Neutrophil (primary cell): ENCODE measurements at regions not wholly inside any gene's neighbourhood (a gene's known extent, or its start where the extent isn't known, plus 50 kb on each side); places are given as distances from the start of the nearest gene placed in this dataset.
"Not testable (repeated sequence)": the region's sequence is repeated elsewhere in the genome, so short reads cannot be mapped to it uniquely, and the experiment has no call there.

Source experiments
- H3K27ac ChIP-seq: fragments of 200-600 bp; sonication (generic); 2 replicates; pipeline ENCODE4 v1.5.1; 2016; ENCODE audit warnings: mild to moderate bottlenecking, moderate library complexity
- H3K27me3 ChIP-seq: fragments of 200-600 bp; sonication (generic); 2 replicates; pipeline ENCODE4 v1.6.0; 2016; ENCODE audit warnings: mild to moderate bottlenecking
- H3K36me3 ChIP-seq: fragments of 200-600 bp; sonication (generic); 2 replicates; pipeline ENCODE4 v1.5.1; 2017
- H3K4me1 ChIP-seq, 2 experiments: fragments of 200-600 bp in 1 of 2; sonication (generic) in 1 of 2; 1 replicate in 1 of 2; 2 replicates in 1 of 2; pipeline versions ENCODE4 v1.5.1 to v1.6.1; 2013 to 2016; ENCODE audit warnings: low read depth in 1 of 2, low read length in 1 of 2, mild to moderate bottlenecking in 1 of 2, moderate library complexity in 1 of 2; ENCODE audit not compliant: control insufficient read depth in 1 of 2, insufficient read depth in 1 of 2
- H3K4me3 ChIP-seq, 2 experiments: fragments of 200-600 bp in 1 of 2; sonication (generic) in 1 of 2; 1 replicate in 1 of 2; 2 replicates in 1 of 2; pipeline ENCODE4 v1.5.1; 2013 to 2016; ENCODE audit warnings: low read depth in 1 of 2, low read length in 1 of 2, mild to moderate bottlenecking in 1 of 2, moderate library complexity in 1 of 2
- H3K9me3 ChIP-seq: fragments of 200-600 bp; sonication (generic); 2 replicates; pipeline ENCODE4 v1.5.1; 2016
- TF ChIP-seq, protein P1 (sequence below): fragments of 200-600 bp; sonication (generic); IDR thresholded peaks from 2 replicates; pipeline ENCODE4 v1.5.1; 2016; ENCODE audit warnings: antibody characterized with exemption

DNA sequence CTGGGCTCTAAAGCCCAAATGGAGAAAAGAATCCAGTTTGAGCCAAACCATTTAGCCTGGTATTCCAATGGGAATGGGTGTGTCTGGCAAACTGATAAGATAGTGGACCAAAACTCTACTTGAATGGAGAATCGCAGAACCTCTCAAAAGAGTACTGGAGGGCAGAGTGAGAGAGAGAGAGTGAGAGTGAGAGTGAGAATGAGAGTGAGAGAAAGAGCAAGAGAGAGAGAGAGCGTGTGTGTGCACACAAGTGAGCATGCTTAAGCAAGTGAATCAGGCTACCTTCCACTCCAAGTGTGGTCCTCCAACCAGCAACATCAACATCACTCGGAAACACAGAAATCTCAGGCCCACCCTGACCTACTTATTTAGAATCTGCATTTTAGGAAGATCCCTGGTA, 58.8 kb downstream of the UQCRFS1 start:
- H3K27me3 ChIP-seq, result no peaks in the 10 kb centered on the region
- TF ChIP-seq, protein P1, sequence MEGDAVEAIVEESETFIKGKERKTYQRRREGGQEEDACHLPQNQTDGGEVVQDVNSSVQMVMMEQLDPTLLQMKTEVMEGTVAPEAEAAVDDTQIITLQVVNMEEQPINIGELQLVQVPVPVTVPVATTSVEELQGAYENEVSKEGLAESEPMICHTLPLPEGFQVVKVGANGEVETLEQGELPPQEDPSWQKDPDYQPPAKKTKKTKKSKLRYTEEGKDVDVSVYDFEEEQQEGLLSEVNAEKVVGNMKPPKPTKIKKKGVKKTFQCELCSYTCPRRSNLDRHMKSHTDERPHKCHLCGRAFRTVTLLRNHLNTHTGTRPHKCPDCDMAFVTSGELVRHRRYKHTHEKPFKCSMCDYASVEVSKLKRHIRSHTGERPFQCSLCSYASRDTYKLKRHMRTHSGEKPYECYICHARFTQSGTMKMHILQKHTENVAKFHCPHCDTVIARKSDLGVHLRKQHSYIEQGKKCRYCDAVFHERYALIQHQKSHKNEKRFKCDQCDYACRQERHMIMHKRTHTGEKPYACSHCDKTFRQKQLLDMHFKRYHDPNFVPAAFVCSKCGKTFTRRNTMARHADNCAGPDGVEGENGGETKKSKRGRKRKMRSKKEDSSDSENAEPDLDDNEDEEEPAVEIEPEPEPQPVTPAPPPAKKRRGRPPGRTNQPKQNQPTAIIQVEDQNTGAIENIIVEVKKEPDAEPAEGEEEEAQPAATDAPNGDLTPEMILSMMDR, result no peak
- H3K4me1 ChIP-seq, result no peaks in the 10 kb centered on the region

DNA sequence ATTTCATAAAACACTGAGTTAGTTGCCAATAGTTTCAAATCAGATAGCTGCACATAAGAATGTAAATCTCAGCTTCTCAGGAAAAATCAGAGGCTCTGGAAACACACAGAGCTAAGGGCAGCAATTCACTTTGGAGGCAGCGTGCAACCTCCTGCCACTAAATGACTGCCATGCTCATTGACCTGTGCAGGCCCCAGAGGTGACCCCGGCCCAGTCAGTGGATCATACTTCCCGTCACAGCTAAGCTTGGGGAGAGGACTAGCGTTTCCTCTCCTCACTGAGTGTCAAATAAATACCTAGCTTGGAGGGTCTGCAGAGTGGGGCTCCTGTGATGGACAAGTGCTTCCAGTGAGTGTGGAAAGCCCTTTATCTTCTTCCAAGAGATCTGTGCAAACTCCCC, 67.2 kb downstream of the UQCRFS1 start:
- Histone ChIP-seq H3K4me3 (no peak overlapping the region), H3K4me1 (no peaks in the 10 kb centered on the region), H3K9me3 (peaks cover under 1% of the 10 kb centered on the region), H3K27ac (no peak overlapping the region), H3K27me3 (no peaks in the 10 kb centered on the region), H3K36me3 (no peaks in the 10 kb centered on the region)
- TF ChIP-seq, protein P1, result no peak

More for the DNA sequence above, 58.8 kb downstream of the UQCRFS1 start:
- H3K9me3 ChIP-seq, result no peaks in the 10 kb centered on the region
- no peak overlapping the region for H3K27ac ChIP-seq
- no peaks in the 10 kb centered on the region for H3K36me3 ChIP-seq
- H3K4me3 ChIP-seq, result no peak overlapping the region

DNA sequence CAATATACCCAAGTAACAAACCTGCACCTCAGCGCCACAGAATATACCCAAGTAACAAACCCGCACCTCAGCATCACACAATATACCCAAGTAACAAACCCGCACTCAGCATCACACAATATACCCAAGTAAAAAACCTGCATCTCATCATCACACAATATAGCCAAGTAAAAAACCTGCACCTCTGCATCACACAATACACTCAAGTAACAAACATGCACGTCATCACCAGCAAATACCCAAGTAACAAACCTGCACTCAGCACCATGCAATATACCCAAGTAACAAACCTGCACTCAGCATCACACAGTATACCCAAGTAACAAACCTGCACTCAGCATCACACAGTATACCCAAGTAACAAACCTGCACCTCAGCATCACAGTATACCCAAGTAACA, 69.8 kb downstream of the UQCRFS1 start:
- Histone ChIP-seq H3K36me3 (no peaks in the 10 kb centered on the region), H3K27ac (no peak overlapping the region), H3K27me3 (no peaks in the 10 kb centered on the region), H3K9me3 (peaks cover 22% of the 10 kb centered on the region), H3K4me3 (no peak overlapping the region), H3K4me1 (no peaks in the 10 kb centered on the region)
- TF ChIP-seq, protein P1, result no peak

DNA sequence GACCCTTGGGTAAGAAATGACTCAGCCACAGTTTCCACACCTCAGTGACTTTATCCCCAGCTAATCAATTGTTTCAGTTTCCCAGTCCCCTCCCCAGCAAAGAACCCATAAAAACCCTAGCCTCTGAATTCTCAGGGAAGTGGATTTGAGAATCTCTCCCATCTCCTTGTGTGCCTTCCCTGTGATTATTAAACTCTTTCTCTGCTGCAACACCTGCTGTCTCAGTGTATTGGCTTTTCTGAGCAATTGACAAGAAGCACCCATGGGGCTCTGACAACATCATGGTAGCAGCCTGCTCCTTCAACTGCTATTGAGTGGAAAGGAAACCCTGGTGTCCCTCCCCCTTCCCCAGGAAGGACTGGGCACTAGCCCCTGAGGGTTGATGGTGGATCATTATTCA, 73.7 kb downstream of the UQCRFS1 start:
- H3K27me3 ChIP-seq, result no peaks in the 10 kb centered on the region
- TF ChIP-seq, protein P1, result no peak
- no peak overlapping the region for H3K4me3 ChIP-seq

GRCh38 chr19:29138206-29138605, 74.7 kb downstream of the UQCRFS1 start:
- H3K27me3 ChIP-seq, H3K27ac ChIP-seq, H3K4me1 ChIP-seq, H3K4me3 ChIP-seq, H3K36me3 ChIP-seq: not testable (repeated sequence)
- peaks cover 22% of the 10 kb centered on the region for H3K9me3 ChIP-seq

More for the DNA sequence above, 73.7 kb downstream of the UQCRFS1 start:
- no peaks in the 10 kb centered on the region for H3K4me1 ChIP-seq
- peaks cover 22% of the 10 kb centered on the region for H3K9me3 ChIP-seq
- no peak overlapping the region for H3K27ac ChIP-seq
- H3K36me3 ChIP-seq, result no peaks in the 10 kb centered on the region

- peaks cover 6% of the 10 kb centered on the region for H3K27me3 ChIP-seq
- no peak overlapping the region for H3K4me3 ChIP-seq
- H3K4me1 ChIP-seq, result no peaks in the 10 kb centered on the region
- H3K9me3 ChIP-seq, result no peaks in the 10 kb centered on the region
- no peaks in the 10 kb centered on the region for H3K36me3 ChIP-seq
- no peak overlapping the region for H3K27ac ChIP-seq
- TF ChIP-seq, protein P1, result no peak
These were observed 81.5 kb downstream of the UQCRFS1 start for GRCh38 chr19:29131456-29131855.
